ENCODE measurements at regions not wholly inside any gene's neighbourhood (a gene's known extent, or its start where the extent isn't known, plus 50 kb on each side); places are given as distances from the start of the nearest gene placed in this dataset.

DNA sequence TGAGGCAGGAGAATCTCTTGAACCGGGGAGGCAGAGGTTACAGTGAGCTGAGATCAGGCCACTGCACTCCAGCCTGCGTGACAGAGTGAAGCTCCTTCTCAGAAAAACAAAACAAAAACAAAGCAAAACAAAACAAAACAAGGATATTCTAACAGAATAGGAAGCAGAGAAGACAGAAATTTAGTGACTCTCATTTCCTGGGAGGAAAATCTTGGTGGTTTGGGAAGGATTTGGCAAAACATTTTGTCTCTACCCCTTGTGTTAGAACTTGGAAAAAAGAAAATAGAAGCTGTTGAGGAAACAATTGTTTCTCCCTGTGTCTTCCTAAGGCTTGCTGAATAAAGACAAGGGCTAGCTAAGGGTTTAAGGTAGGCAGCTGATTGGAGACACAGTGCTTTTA lies 79.7 kb upstream of the PTPRR start:
- ChIA-PET CTCF (no interaction called here), POLR2A (ENCODE audit: unreplicated experiment) (no interaction called here)
- BruUV-seq (replicated peaks): no TSS peak
- no peaks in the 10 kb centered on the region for H3K27me3 ChIP-seq (ENCODE audit: control insufficient read depth, insufficient read depth, low read length)
- no peak overlapping the region for H4K91ac ChIP-seq (ENCODE audit: insufficient read depth, low read depth, low read length)
- DNase-seq: no peak
- H3K56ac ChIP-seq (ENCODE audit: extremely low read depth, insufficient read depth, low read length): no peak overlapping the region
- no peaks in the 10 kb centered on the region for H3K4me1 ChIP-seq (ENCODE audit: control insufficient read depth, insufficient read depth, low read length)
- H3K79me1 ChIP-seq (ENCODE audit: low read depth in 1 of 2, low read length in 2 of 2): no peaks in the 10 kb centered on the region
- TF ChIP-seq FOS (IDR thresholded peaks at IDR 0.05; ENCODE audit: low read depth, low read length) (no peak), SMC3 (IDR thresholded peaks at IDR 0.05; ENCODE audit: low read depth, low read length) (no peak), CEBPB (IDR thresholded peaks at IDR 0.05; ENCODE audit: low read depth, low read length) (no peak), MAFK (IDR thresholded peaks at IDR 0.05; ENCODE audit: low read depth, low read length) (no peak), CHD1 (IDR thresholded peaks at IDR 0.05; ENCODE audit: low read depth, low read length) (no peak)
- TF ChIP-seq, protein P1, sequence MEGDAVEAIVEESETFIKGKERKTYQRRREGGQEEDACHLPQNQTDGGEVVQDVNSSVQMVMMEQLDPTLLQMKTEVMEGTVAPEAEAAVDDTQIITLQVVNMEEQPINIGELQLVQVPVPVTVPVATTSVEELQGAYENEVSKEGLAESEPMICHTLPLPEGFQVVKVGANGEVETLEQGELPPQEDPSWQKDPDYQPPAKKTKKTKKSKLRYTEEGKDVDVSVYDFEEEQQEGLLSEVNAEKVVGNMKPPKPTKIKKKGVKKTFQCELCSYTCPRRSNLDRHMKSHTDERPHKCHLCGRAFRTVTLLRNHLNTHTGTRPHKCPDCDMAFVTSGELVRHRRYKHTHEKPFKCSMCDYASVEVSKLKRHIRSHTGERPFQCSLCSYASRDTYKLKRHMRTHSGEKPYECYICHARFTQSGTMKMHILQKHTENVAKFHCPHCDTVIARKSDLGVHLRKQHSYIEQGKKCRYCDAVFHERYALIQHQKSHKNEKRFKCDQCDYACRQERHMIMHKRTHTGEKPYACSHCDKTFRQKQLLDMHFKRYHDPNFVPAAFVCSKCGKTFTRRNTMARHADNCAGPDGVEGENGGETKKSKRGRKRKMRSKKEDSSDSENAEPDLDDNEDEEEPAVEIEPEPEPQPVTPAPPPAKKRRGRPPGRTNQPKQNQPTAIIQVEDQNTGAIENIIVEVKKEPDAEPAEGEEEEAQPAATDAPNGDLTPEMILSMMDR (conservative IDR thresholded peaks at IDR 0.05; ENCODE audit: low read depth, low read length): no peak
- TF ChIP-seq, protein P2, sequence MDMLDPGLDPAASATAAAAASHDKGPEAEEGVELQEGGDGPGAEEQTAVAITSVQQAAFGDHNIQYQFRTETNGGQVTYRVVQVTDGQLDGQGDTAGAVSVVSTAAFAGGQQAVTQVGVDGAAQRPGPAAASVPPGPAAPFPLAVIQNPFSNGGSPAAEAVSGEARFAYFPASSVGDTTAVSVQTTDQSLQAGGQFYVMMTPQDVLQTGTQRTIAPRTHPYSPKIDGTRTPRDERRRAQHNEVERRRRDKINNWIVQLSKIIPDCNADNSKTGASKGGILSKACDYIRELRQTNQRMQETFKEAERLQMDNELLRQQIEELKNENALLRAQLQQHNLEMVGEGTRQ (IDR thresholded peaks at IDR 0.05; ENCODE audit: low read depth, low read length): no peak
- H4K8ac ChIP-seq (ENCODE audit: low read depth in 2 of 2, low read length in 2 of 2): no peak overlapping the region
- H3K4me3 ChIP-seq (ENCODE audit: insufficient read depth, low read depth, low read length): no peak overlapping the region
- no peak overlapping the region for H2AFZ ChIP-seq (replicated peaks; ENCODE audit: low read length, poor library complexity)
- no peaks in the 10 kb centered on the region for H4K20me1 ChIP-seq (ENCODE audit: insufficient read depth, low read length)
- no CpG with 5 or more reads among the region's 2 CpGs for WGBS, 2 experiments (ENCODE audit: extremely low coverage in 2 of 2, insufficient read length in 1 of 2)
- ATAC-seq (ENCODE audit: low read depth): no peak
- H3K18ac ChIP-seq (ENCODE audit: low read depth, low read length): no peak overlapping the region
- intact Hi-C loops (cut with micrococcal nuclease) (no loop called here), in situ Hi-C loops (cut with MboI; ENCODE audit: low sequenced_read_pairs) (no loop called here), dilution Hi-C loops (cut with HindIII; ENCODE audit: low sequenced_read_pairs, unreplicated experiment) (no loop called here)
- no peak overlapping the region for H4K5ac ChIP-seq (ENCODE audit: low read depth, low read length)
- no peak overlapping the region for H3K4me2 ChIP-seq (ENCODE audit: low read depth, low read length)
- H3K36me3 ChIP-seq (ENCODE audit: control insufficient read depth, insufficient read depth, low read length): no peaks in the 10 kb centered on the region
- H2BK5ac ChIP-seq (ENCODE audit: low read depth, low read length, poor library complexity, severe bottlenecking): no peak overlapping the region
- H3K27ac ChIP-seq (ENCODE audit: insufficient read depth, low read length): no peak overlapping the region
- H3K9me3 ChIP-seq (ENCODE audit: control insufficient read depth, insufficient read depth, low read length): peaks cover 2% of the 10 kb centered on the region; the same call in 1 of the 2 replicates
- H2AK9ac ChIP-seq (replicated peaks; ENCODE audit: low read depth, low read length, poor library complexity): no peak overlapping the region
- H3K4ac ChIP-seq (ENCODE audit: low read depth, low read length): no peak overlapping the region
- no peak overlapping the region for H2BK120ac ChIP-seq (ENCODE audit: low read depth, low read length)
- no peak overlapping the region for H3K9ac ChIP-seq (ENCODE audit: low read depth, low read length)
- H3K23ac ChIP-seq (ENCODE audit: low read depth, low read length): no peak overlapping the region
- H2AK5ac ChIP-seq (ENCODE audit: low read depth, low read length): no peak overlapping the region
- no peak overlapping the region for H3K14ac ChIP-seq (replicated peaks; ENCODE audit: low read depth, low read length)
- no peak overlapping the region for H2BK15ac ChIP-seq (ENCODE audit: low read depth, low read length)
- H2BK20ac ChIP-seq (ENCODE audit: low read depth, low read length): no peak overlapping the region
- H3K9me1 ChIP-seq (ENCODE audit: insufficient read depth, low read length): no peaks in the 10 kb centered on the region

Measured in IMR-90 (cell line).